Activated T-helper 2 cell treated with anti-CD3 and anti-CD28 coated beads, Interferon-gamma antibody, Interleukin-2, Interleukin-4, amounts not matched to agents 10 μg/mL and 5 μg/mL and 100 μg/mL, durations not matched to agents 14 hours and 24 hours and 36 hours (primary cell): ENCODE measurements at regions not wholly inside any gene's neighbourhood (a gene's known extent, or its start where the extent isn't known, plus 50 kb on each side); places are given as distances from the start of the nearest gene placed in this dataset.

Experiments used
- DNase-seq: peaks from one replicate; pipeline ENCODE4 v3.0.0; 2021; ENCODE audit warnings: low spot score
- H3K27ac Mint-ChIP-seq: one replicate; pipeline ENCODE4 v1.8.0; 2021; ENCODE audit warnings: mixed read lengths
- H3K27me3 Mint-ChIP-seq: one replicate; pipeline ENCODE4 v1.8.0; 2021; ENCODE audit warnings: low read depth, mixed read lengths
- H3K36me3 Mint-ChIP-seq: one replicate; pipeline ENCODE4 v1.8.0; 2021; ENCODE audit warnings: low read depth, mixed read lengths
- H3K4me1 Mint-ChIP-seq: one replicate; pipeline ENCODE4 v1.8.0; 2021; ENCODE audit warnings: low read depth, mixed read lengths
- H3K4me3 Mint-ChIP-seq: one replicate; pipeline ENCODE4 v1.8.0; 2021; ENCODE audit warnings: low read depth, mild to moderate bottlenecking, moderate library complexity, mixed read lengths
- H3K9me3 Mint-ChIP-seq: one replicate; pipeline ENCODE4 v1.8.0; 2021; ENCODE audit warnings: mixed read lengths
- intact Hi-C: fragments of 100-400 bp; cut with micrococcal nuclease; formaldehyde crosslinking; loops from one replicate; pipeline ENCODE4 v1.15.1; 2023

- Mint-ChIP-seq H3K27me3 (no peaks in the 10 kb centered on the region), H3K27ac (no peak overlapping the region), H3K4me1 (no peaks in the 10 kb centered on the region), H3K36me3 (no peaks in the 10 kb centered on the region), H3K9me3 (no peaks in the 10 kb centered on the region), H3K4me3 (no peak overlapping the region)
- intact Hi-C loops = no loop called here
- DNase-seq = no peak
These were observed 61.0 kb upstream of the LRRC7 start for GRCh38 chr1:69506721-69507120.

- no peaks in the 10 kb centered on the region for H3K9me3 Mint-ChIP-seq
- no peak for DNase-seq
- H3K36me3 Mint-ChIP-seq = no peaks in the 10 kb centered on the region
- H3K27me3 Mint-ChIP-seq = no peaks in the 10 kb centered on the region
- H3K27ac Mint-ChIP-seq = no peak overlapping the region
- intact Hi-C loops = no loop called here
- H3K4me3 Mint-ChIP-seq = no peak overlapping the region
- no peaks in the 10 kb centered on the region for H3K4me1 Mint-ChIP-seq
These were observed 57.7 kb upstream of the LRRC7 start for GRCh38 chr1:69510026-69510425.

GRCh38 chr1:69511426-69512192 lies 56.1 kb upstream of the LRRC7 start:
- no peaks in the 10 kb centered on the region for H3K36me3 Mint-ChIP-seq
- no peak overlapping the region for H3K4me3 Mint-ChIP-seq
- H3K27me3 Mint-ChIP-seq = no peaks in the 10 kb centered on the region
- no peak for DNase-seq
- intact Hi-C loops = no loop called here
- H3K27ac Mint-ChIP-seq = no peak overlapping the region
- H3K9me3 Mint-ChIP-seq = no peaks in the 10 kb centered on the region
- no peaks in the 10 kb centered on the region for H3K4me1 Mint-ChIP-seq

DNA sequence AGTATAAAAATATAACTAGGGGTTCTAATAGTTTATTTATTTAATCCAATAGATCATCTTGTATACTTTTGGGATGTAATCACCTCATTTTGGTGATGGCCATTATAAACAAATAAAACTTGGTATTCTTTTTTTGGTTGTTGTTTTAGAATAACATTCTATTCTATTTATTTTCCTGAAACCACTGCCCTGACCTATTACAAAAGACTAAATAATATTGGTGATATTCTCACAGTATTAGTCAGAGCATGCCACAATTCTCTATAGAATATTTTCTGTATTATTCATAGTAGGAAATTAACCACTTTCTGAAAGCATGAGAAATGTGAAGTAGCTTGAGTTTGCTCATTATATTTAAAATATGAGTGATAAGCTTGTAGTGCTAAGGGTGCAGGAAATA lies 54.1 kb upstream of the LRRC7 start:
- H3K4me1 Mint-ChIP-seq = no peaks in the 10 kb centered on the region
- intact Hi-C loops = no loop called here
- no peaks in the 10 kb centered on the region for H3K9me3 Mint-ChIP-seq
- H3K36me3 Mint-ChIP-seq = no peaks in the 10 kb centered on the region
- no peak overlapping the region for H3K4me3 Mint-ChIP-seq
- H3K27ac Mint-ChIP-seq = no peak overlapping the region
- no peak for DNase-seq
- no peaks in the 10 kb centered on the region for H3K27me3 Mint-ChIP-seq
